KOPT-K1 (cell line): ENCODE measurements at regions not wholly inside any gene's neighbourhood (a gene's known extent, or its start where the extent isn't known, plus 50 kb on each side); places are given as distances from the start of the nearest gene placed in this dataset.
"Not testable (repeated sequence)": the region's sequence is repeated elsewhere in the genome, so short reads cannot be mapped to it uniquely, and the experiment has no call there.

ENCODE experiments used
- H3K27ac ChIP-seq: fragments of 200-600 bp; sonication (generic); 2 replicates; pipeline ENCODE4 v1.5.1; 2016; ENCODE audit warnings: antibody characterized with exemption, mild to moderate bottlenecking, low read depth, low read length; ENCODE audit not compliant: poor library complexity, severe bottlenecking
- H3K36me3 ChIP-seq: fragments of 200-600 bp; sonication (generic); 2 replicates; pipeline ENCODE4 v1.5.1; 2017; ENCODE audit warnings: antibody characterized with exemption, mild to moderate bottlenecking, low read length, moderate library complexity; ENCODE audit not compliant: insufficient read depth
- H3K9me3 ChIP-seq: fragments of 200-600 bp; sonication (generic); 2 replicates; pipeline ENCODE4 v1.5.1; 2017; ENCODE audit warnings: antibody characterized with exemption, low read length, mild to moderate bottlenecking; ENCODE audit not compliant: insufficient read depth, poor library complexity, severe bottlenecking

GRCh38 chr4:134628066-134628465, 426.5 kb upstream of the PABPC4L start:
- H3K36me3 ChIP-seq, result no peaks in the 10 kb centered on the region
- H3K9me3 ChIP-seq, result no peaks in the 10 kb centered on the region
- no peak overlapping the region for H3K27ac ChIP-seq

GRCh38 chr4:134627366-134627765, 425.8 kb upstream of the PABPC4L start:
- H3K27ac ChIP-seq, result no peak overlapping the region
- H3K9me3 ChIP-seq, result no peaks in the 10 kb centered on the region
- no peaks in the 10 kb centered on the region for H3K36me3 ChIP-seq

GRCh38 chr4:134624365-134624764, 422.8 kb upstream of the PABPC4L start:
- H3K36me3 ChIP-seq, result no peaks in the 10 kb centered on the region
- no peak overlapping the region for H3K27ac ChIP-seq
- H3K9me3 ChIP-seq, result no peaks in the 10 kb centered on the region

- H3K27ac ChIP-seq, H3K36me3 ChIP-seq, H3K9me3 ChIP-seq: not testable (repeated sequence)
These were observed 421.3 kb upstream of the PABPC4L start for GRCh38 chr4:134622626-134623575.

GRCh38 chr4:134622199-134622598, 420.6 kb upstream of the PABPC4L start:
- Histone ChIP-seq H3K9me3 (no peaks in the 10 kb centered on the region), H3K36me3 (no peaks in the 10 kb centered on the region), H3K27ac (no peak overlapping the region)

GRCh38 chr4:134621715-134622114, 420.1 kb upstream of the PABPC4L start:
- not testable (repeated sequence) for H3K9me3 ChIP-seq, H3K36me3 ChIP-seq, H3K27ac ChIP-seq

GRCh38 chr4:134610956-134611355, 409.4 kb upstream of the PABPC4L start:
- Histone ChIP-seq H3K36me3 (no peaks in the 10 kb centered on the region), H3K27ac (no peak overlapping the region), H3K9me3 (no peaks in the 10 kb centered on the region)

GRCh38 chr4:134610172-134610571, 408.6 kb upstream of the PABPC4L start:
- Histone ChIP-seq H3K9me3 (no peaks in the 10 kb centered on the region), H3K36me3 (no peaks in the 10 kb centered on the region), H3K27ac (no peak overlapping the region)

GRCh38 chr4:134601706-134602105, 400.1 kb upstream of the PABPC4L start:
- Histone ChIP-seq H3K27ac (no peak overlapping the region), H3K36me3 (no peaks in the 10 kb centered on the region), H3K9me3 (no peaks in the 10 kb centered on the region)

GRCh38 chr4:134591326-134591725, 389.7 kb upstream of the PABPC4L start:
- no peaks in the 10 kb centered on the region for H3K36me3 ChIP-seq
- H3K9me3 ChIP-seq, result no peaks in the 10 kb centered on the region
- no peak overlapping the region for H3K27ac ChIP-seq

- H3K9me3 ChIP-seq, result no peaks in the 10 kb centered on the region
- H3K27ac ChIP-seq, result no peak overlapping the region
These were observed 384.4 kb upstream of the PABPC4L start for GRCh38 chr4:134585972-134586371.

GRCh38 chr4:134567461-134567860, 365.9 kb upstream of the PABPC4L start:
- Histone ChIP-seq H3K27ac (no peak overlapping the region), H3K9me3 (no peaks in the 10 kb centered on the region), H3K36me3 (no peaks in the 10 kb centered on the region)

More at GRCh38 chr4:134585972-134586371, 384.4 kb upstream of the PABPC4L start:
- H3K36me3 ChIP-seq, result no peaks in the 10 kb centered on the region

- no peaks in the 10 kb centered on the region for H3K36me3 ChIP-seq
- H3K27ac ChIP-seq, result no peak overlapping the region
These were observed 359.1 kb upstream of the PABPC4L start for GRCh38 chr4:134560728-134561127.

GRCh38 chr4:134552063-134552462, 350.5 kb upstream of the PABPC4L start:
- no peaks in the 10 kb centered on the region for H3K9me3 ChIP-seq
- no peak overlapping the region for H3K27ac ChIP-seq
- no peaks in the 10 kb centered on the region for H3K36me3 ChIP-seq

More at GRCh38 chr4:134560728-134561127, 359.1 kb upstream of the PABPC4L start:
- H3K9me3 ChIP-seq, result no peaks in the 10 kb centered on the region

- peaks cover 2% of the 10 kb centered on the region for H3K9me3 ChIP-seq
These were observed 349.8 kb upstream of the PABPC4L start for GRCh38 chr4:134551348-134551747.

More at GRCh38 chr4:134551348-134551747, 349.8 kb upstream of the PABPC4L start:
- Histone ChIP-seq H3K27ac (no peak overlapping the region), H3K36me3 (no peaks in the 10 kb centered on the region)
